GM18873 (cell line): ENCODE measurements at regions not wholly inside any gene's neighbourhood (a gene's known extent, or its start where the extent isn't known, plus 50 kb on each side); places are given as distances from the start of the nearest gene placed in this dataset.

ENCODE experiments used
- ATAC-seq: cut with Tn5 transposase; IDR thresholded peaks from one replicate; pipeline ENCODE4 v1.9.1; 2021; ENCODE audit warnings: mild to moderate bottlenecking, moderate library complexity, moderate number of reproducible peaks; ENCODE audit not compliant: unreplicated experiment, low FRiP score

- no peak for ATAC-seq
Measured at GRCh38 chr10:1950803-1951495, 213.6 kb upstream of the ADARB2 start.

GRCh38 chr10:1947464-1948003 lies 210.2 kb upstream of the ADARB2 start:
- ATAC-seq: no peak

- ATAC-seq: no peak
Measured at GRCh38 chr10:1944487-1944886, 207.2 kb upstream of the ADARB2 start.

- ATAC-seq: no peak
Measured at GRCh38 chr10:1942478-1942877, 205.2 kb upstream of the ADARB2 start.

- ATAC-seq: no peak
Measured at GRCh38 chr10:1939016-1939415, 201.7 kb upstream of the ADARB2 start.

- no peak for ATAC-seq
Measured at GRCh38 chr10:1938317-1938716, 201.0 kb upstream of the ADARB2 start.

- ATAC-seq: no peak
Measured at GRCh38 chr10:1935912-1936311, 198.6 kb upstream of the ADARB2 start.

- no peak for ATAC-seq
Measured at GRCh38 chr10:1933215-1933614, 195.9 kb upstream of the ADARB2 start.

- no peak for ATAC-seq
Measured at GRCh38 chr10:1932692-1933094, 195.4 kb upstream of the ADARB2 start.

- no peak for ATAC-seq
Measured at GRCh38 chr10:1928606-1929005, 191.3 kb upstream of the ADARB2 start.

GRCh38 chr10:1923998-1924397 lies 186.7 kb upstream of the ADARB2 start:
- no peak for ATAC-seq

- ATAC-seq: no peak
Measured at GRCh38 chr10:1923586-1923985, 186.3 kb upstream of the ADARB2 start.

- no peak for ATAC-seq
Measured at GRCh38 chr10:1920941-1921340, 183.6 kb upstream of the ADARB2 start.

- no peak for ATAC-seq
Measured at GRCh38 chr10:1920127-1920526, 182.8 kb upstream of the ADARB2 start.

- ATAC-seq: no peak
Measured at GRCh38 chr10:1911771-1912170, 174.4 kb upstream of the ADARB2 start.

GRCh38 chr10:1903982-1904381 lies 166.7 kb upstream of the ADARB2 start:
- no peak for ATAC-seq

- no peak for ATAC-seq
Measured at GRCh38 chr10:1896153-1896552, 158.8 kb upstream of the ADARB2 start.

- no peak for ATAC-seq
Measured at GRCh38 chr10:1895691-1896090, 158.4 kb upstream of the ADARB2 start.

GRCh38 chr10:1894912-1895311 lies 157.6 kb upstream of the ADARB2 start:
- no peak for ATAC-seq

GRCh38 chr10:1893941-1894340 lies 156.6 kb upstream of the ADARB2 start:
- ATAC-seq: no peak

GRCh38 chr10:1886039-1886438 lies 148.7 kb upstream of the ADARB2 start:
- no peak for ATAC-seq

GRCh38 chr10:1882728-1883127 lies 145.4 kb upstream of the ADARB2 start:
- no peak for ATAC-seq

- no peak for ATAC-seq
Measured at GRCh38 chr10:1882180-1882579, 144.9 kb upstream of the ADARB2 start.
